K562 (cell line): ENCODE measurements at regions not wholly inside any gene's neighbourhood (a gene's known extent, or its start where the extent isn't known, plus 50 kb on each side); places are given as distances from the start of the nearest gene placed in this dataset.

Experiments used
- ATAC-seq: fragments of 200-7000 bp; cut with Tn5 transposase; 3 replicates; pipeline ENCODE4 v1.9.1; 2020; ENCODE audit warnings: moderate library complexity
- BruUV-seq: library from RNA; stranded (reverse); fragments of 400-500 nt; replicated peaks from 2 replicates; lab custom pipeline; 2021; lab: Mats Ljungman, UMichigan
- CTCF ChIA-PET: fragments of 300-600 bp; formaldehyde crosslinking; extraction: SDS; loops from one replicate; lab custom pipeline; 2021; ENCODE audit warnings: low intra/inter-chr PET ratio; lab: Yijun Ruan, JAX
- POLR2A ChIA-PET: fragments of 300-600, 350-650 bp; sonication (Branson Sonifier 250); formaldehyde crosslinking; extraction: SDS; loops from one replicate; lab custom pipeline; 2021; ENCODE audit warnings: antibody characterized with exemption, inconsistent platforms; lab: Yijun Ruan, JAX
- DNase-seq, 4 experiments: peaks; one replicate each; pipeline versions ENCODE4 v3.0.0 to v3.0.0-alpha.2; 2011 to 2018; ENCODE audit warnings: low spot score in 3 of 4, mixed read lengths in 3 of 4; ENCODE audit errors: extremely low read depth in 1 of 4
- FAIRE-seq: peaks from 2 replicates; lab custom pipeline; 2011; peaks lifted over from hg19 to GRCh38; lab: Jason Lieb, UNC
- H2AFZ ChIP-seq: 2 replicates; pipeline ENCODE4 v1.6.0; 2011; ENCODE audit warnings: low read depth, low read length, control low read depth, inconsistent platforms
- H3K27ac ChIP-seq: fragments of 200-600 bp; 3 replicates; pipeline ENCODE4 v1.8.0; 2011; ENCODE audit warnings: low read depth, mild to moderate bottlenecking, control low read depth, inconsistent platforms, low read length, moderate library complexity, mixed read lengths; ENCODE audit errors: extremely low read depth
- H3K27me3 ChIP-seq, 2 experiments: fragments of 300-600 bp in 1 of 2; 2 replicates in 1 of 2; 3 replicates in 1 of 2; pipeline versions ENCODE4 v1.6.0 to v1.8.0; 2011; ENCODE audit warnings: inconsistent platforms in 2 of 2, low read length in 2 of 2, mild to moderate bottlenecking in 1 of 2, mixed read lengths in 1 of 2, moderate library complexity in 1 of 2; ENCODE audit not compliant: control insufficient read depth in 2 of 2, insufficient read depth in 2 of 2
- H3K36me3 ChIP-seq: fragments of 300-600 bp; 3 replicates; pipeline ENCODE4 v1.8.0; 2011; ENCODE audit warnings: mild to moderate bottlenecking, low read length, inconsistent platforms; ENCODE audit not compliant: control insufficient read depth, insufficient read depth
- H3K4me1 ChIP-seq, 2 experiments: fragments of 200-600 bp in 1 of 2; replicated peaks in 1 of 2; 2 replicates in 1 of 2; 3 replicates in 1 of 2; pipeline versions ENCODE4 v1.5.1 to v1.8.0; 2011; ENCODE audit warnings: inconsistent platforms in 2 of 2, low read length in 2 of 2, mild to moderate bottlenecking in 1 of 2, mixed read lengths in 1 of 2, moderate library complexity in 1 of 2; ENCODE audit not compliant: control insufficient read depth in 2 of 2, insufficient read depth in 2 of 2
- H3K4me2 ChIP-seq: 2 replicates; pipeline ENCODE4 v1.6.1; 2011; ENCODE audit warnings: low read length, control low read depth, inconsistent platforms, mixed read lengths; ENCODE audit not compliant: insufficient read depth
- H3K4me3 ChIP-seq: fragments of 200-600 bp; sonication (generic), shearing (Covaris generic); 2 replicates; pipeline ENCODE4 v1.5.1; 2016; ENCODE audit warnings: control low read depth, inconsistent platforms
- H3K79me2 ChIP-seq: fragments of 200-600 bp; 3 replicates; pipeline ENCODE4 v1.8.0; 2011; ENCODE audit warnings: low read length, inconsistent platforms; ENCODE audit not compliant: control insufficient read depth, insufficient read depth
- H3K9ac ChIP-seq, 2 experiments: 2 replicates each; pipeline versions ENCODE4 v1.6.0 to v1.6.1; 2011; ENCODE audit warnings: low read depth in 2 of 2, low read length in 2 of 2, control low read depth in 1 of 2, inconsistent platforms in 1 of 2, mild to moderate bottlenecking in 1 of 2, mixed read lengths in 1 of 2; ENCODE audit not compliant: insufficient read depth in 1 of 2
- H3K9me1 ChIP-seq: one replicate; pipeline ENCODE4 v1.6.0; 2011; ENCODE audit warnings: inconsistent platforms, mild to moderate bottlenecking, low read length, moderate library complexity; ENCODE audit not compliant: control insufficient read depth, insufficient read depth
- H3K9me3 ChIP-seq: replicated peaks from 2 replicates; pipeline ENCODE4 v1.5.1; 2011; ENCODE audit warnings: low read depth, low read length, inconsistent platforms; ENCODE audit not compliant: control insufficient read depth, insufficient read depth
- H4K20me1 ChIP-seq: replicated peaks from 2 replicates; pipeline ENCODE4 v1.6.1; 2011; ENCODE audit warnings: low read length, inconsistent platforms, mixed read lengths; ENCODE audit not compliant: control insufficient read depth, insufficient read depth
- AFF1 ChIP-seq, 2 experiments: fragments of 450-650 bp; IDR thresholded peaks; 2 replicates each; pipeline ENCODE4 v1.6.1; 2018; ENCODE audit warnings: mild to moderate bottlenecking in 2 of 2, low read depth in 1 of 2; ENCODE audit not compliant: partially characterized antibody in 2 of 2
- BRF1 ChIP-seq: IDR thresholded peaks from 3 replicates; pipeline ENCODE4 v1.6.1; 2011; ENCODE audit warnings: borderline replicate concordance, mild to moderate bottlenecking; ENCODE audit not compliant: insufficient read length; ENCODE audit errors: extremely low read depth
- CEBPG ChIP-seq, 3 experiments: fragments of 200-800 bp in 1 of 3; sonication (Bioruptor generic) in 1 of 3; sonication (generic) in 1 of 3; formaldehyde crosslinking in 1 of 3; IDR thresholded peaks in 2 of 3; conservative IDR thresholded peaks in 1 of 3; 2 replicates each; pipeline versions ENCODE4 v1.6.1 to v1.8.0; 2016 to 2022; ENCODE audit warnings: missing compliant biosample characterization in 2 of 3, missing genetic modification characterization in 2 of 3, mild to moderate bottlenecking in 1 of 3, missing genetic modification reagents in 1 of 3
- HDAC1 ChIP-seq, 2 experiments: fragments of 450-650 bp; IDR thresholded peaks; 2 replicates each; pipeline ENCODE4 v1.6.1; 2016 to 2017; ENCODE audit warnings: inconsistent platforms in 1 of 2, mild to moderate bottlenecking in 1 of 2, moderate library complexity in 1 of 2
- KDM5B ChIP-seq: fragments of 200-600 bp; sonication (generic); IDR thresholded peaks from 2 replicates; pipeline ENCODE4 v1.6.1; 2012; ENCODE audit warnings: low read depth, mild to moderate bottlenecking, moderate library complexity, low read length, control low read depth, inconsistent platforms; ENCODE audit not compliant: insufficient replicate concordance
- LCOR ChIP-seq: sonication (generic); formaldehyde crosslinking; IDR thresholded peaks from 2 replicates; pipeline ENCODE4 v1.8.0; 2022; ENCODE audit warnings: mild to moderate bottlenecking, missing genetic modification reagents
- MAFG ChIP-seq: fragments of 450-650 bp; conservative IDR thresholded peaks from 2 replicates; pipeline ENCODE4 v1.6.1; 2016; ENCODE audit warnings: missing genetic modification characterization, missing compliant biosample characterization
- MCM2 ChIP-seq: fragments of 450-650 bp; IDR thresholded peaks from 2 replicates; pipeline ENCODE4 v1.6.1; 2017; ENCODE audit warnings: low read depth, mild to moderate bottlenecking
- MTA2 ChIP-seq: fragments of 450-650 bp; IDR thresholded peaks from 2 replicates; pipeline ENCODE4 v1.6.1; 2016; ENCODE audit warnings: low read depth
- NCOA1 ChIP-seq: fragments of 450-650 bp; IDR thresholded peaks from 2 replicates; pipeline ENCODE4 v1.6.1; 2016; ENCODE audit warnings: low read depth
- NR1H2 ChIP-seq: sonication (generic); formaldehyde crosslinking; IDR thresholded peaks from 2 replicates; pipeline ENCODE4 v1.4.0; 2020; ENCODE audit warnings: mild to moderate bottlenecking, missing genetic modification reagents
- PTRF ChIP-seq: fragments of 450-650 bp; IDR thresholded peaks from 2 replicates; pipeline ENCODE4 v1.6.1; 2016; ENCODE audit warnings: mild to moderate bottlenecking, missing genetic modification characterization, missing compliant biosample characterization
- SAFB ChIP-seq: fragments of 200-400 bp; formaldehyde crosslinking; IDR thresholded peaks from 2 replicates; pipeline ENCODE4 v1.6.1; 2017; ENCODE audit warnings: low read depth, low read length, borderline replicate concordance
- SETDB1 ChIP-seq: IDR thresholded peaks from one replicate; pipeline ENCODE4 v1.6.1; 2012; ENCODE audit warnings: low read length, control low read depth, inconsistent platforms
- SMAD4 ChIP-seq: fragments of 250-450 bp; sonication (Bioruptor Pico); conservative IDR thresholded peaks from 2 replicates; pipeline ENCODE4 v1.8.0; 2021; ENCODE audit warnings: inconsistent platforms, mild to moderate bottlenecking, moderate library complexity
- SMARCA4 ChIP-seq: fragments of 450-650 bp; IDR thresholded peaks from 2 replicates; pipeline ENCODE4 v1.6.1; 2016
- THAP7 ChIP-seq: fragments of 250-450 bp; sonication (Bioruptor Pico); IDR thresholded peaks from 2 replicates; pipeline ENCODE4 v1.5.0; 2021
- TOE1 ChIP-seq, 2 experiments: fragments of 450-650 bp in 1 of 2; sonication (generic) in 1 of 2; formaldehyde crosslinking in 1 of 2; IDR thresholded peaks; 2 replicates each; pipeline versions ENCODE4 v1.7.1 to v1.8.0; 2016 to 2022; ENCODE audit warnings: borderline replicate concordance in 2 of 2, mild to moderate bottlenecking in 2 of 2, antibody characterized with exemption in 1 of 2, inconsistent platforms in 1 of 2, low read depth in 1 of 2, missing genetic modification reagents in 1 of 2, moderate library complexity in 1 of 2
- ZFPM2 ChIP-seq: fragments of 250-450 bp; sonication (Bioruptor Pico); IDR thresholded peaks from 2 replicates; pipeline ENCODE4 v1.5.1; 2022; ENCODE audit warnings: mild to moderate bottlenecking
- WGBS: fragments of 100-300 bp; shearing (Covaris generic); methylation state at CpG from one replicate; pipeline ENCODE4 v1.1.6; 2016; ENCODE audit warnings: low coverage, mixed read lengths; ENCODE audit not compliant: insufficient coverage; ENCODE audit errors: missing lambda C conversion rate; 5-methylcytosine and 5-hydroxymethylcytosine counted together
- in situ Hi-C: fragments of 300-500 bp; cut with MboI; formaldehyde crosslinking; loops from 4 replicates; pipeline ENCODE4 v1.15.0; 2018; ENCODE audit warnings: inconsistent platforms, mixed read lengths
- intact Hi-C: fragments of 100-400 bp; cut with micrococcal nuclease; formaldehyde crosslinking; loops from 2 replicates; pipeline ENCODE4 v1.14.2; 2022

GRCh38 chr5:93997562-93997961 lies 256.2 kb upstream of the POU5F2 start:
- H4K20me1 ChIP-seq: no peaks in the 10 kb centered on the region
- H3K36me3 ChIP-seq: no peaks in the 10 kb centered on the region
- H3K4me2 ChIP-seq: no peak overlapping the region
- FAIRE-seq (no peak), DNase-seq (no peak), ATAC-seq (no peak)
- intact Hi-C loops: no loop called here
- no peak overlapping the region for H2AFZ ChIP-seq
- no TSS peak for BruUV-seq
- H3K4me3 ChIP-seq: no peak overlapping the region
- 0% methylated on average over 1 of the region's 1 CpG for WGBS
- H3K79me2 ChIP-seq: no peaks in the 10 kb centered on the region
- no peak for TF ChIP-seq KDM5B
- TF ChIP-seq NR1H2 (CRISPR knock-in tag): no peak
- TF ChIP-seq HDAC1 (IDR thresholded peaks at IDR 0.05): no peak
- TF ChIP-seq SAFB: no peak
- TF ChIP-seq LCOR (CRISPR knock-in tag): no peak
- no peak for TF ChIP-seq SMARCA4
- no peak for TF ChIP-seq PTRF (tag)
- TF ChIP-seq AFF1 (IDR thresholded peaks at IDR 0.05; ENCODE audit: low read depth in 1 of 2, partially characterized antibody in 2 of 2): no peak
- TF ChIP-seq MCM2: no peak
- no peak for TF ChIP-seq CEBPG (CRISPR knock-in tag; IDR thresholded peaks at IDR 0.05)
- TF ChIP-seq CEBPG (tag; conservative IDR thresholded peaks at IDR 0.05 in 1 of 2, IDR thresholded peaks at IDR 0.05 in 1 of 2): no peak
- no peak for TF ChIP-seq SETDB1
- no peak for TF ChIP-seq MAFG (tag)
- TF ChIP-seq BRF1: no peak
- TF ChIP-seq TOE1 (IDR thresholded peaks at IDR 0.05; ENCODE audit: borderline replicate concordance): no peak
- no peak for TF ChIP-seq TOE1 (CRISPR knock-in tag; IDR thresholded peaks at IDR 0.05; ENCODE audit: borderline replicate concordance, low read depth)
- no peak for TF ChIP-seq MTA2
- TF ChIP-seq NCOA1: no peak
- no peak for TF ChIP-seq THAP7
- TF ChIP-seq SMAD4 (CRISPR knock-in tag): no peak
- TF ChIP-seq ZFPM2: no peak
- no peaks in the 10 kb centered on the region for H3K9me3 ChIP-seq
- H3K27ac ChIP-seq: no peak overlapping the region
- ChIA-PET POLR2A (no interaction called here), CTCF (no interaction called here)
- H3K9me1 ChIP-seq: no peaks in the 10 kb centered on the region
- no peaks in the 10 kb centered on the region for H3K27me3 ChIP-seq
- H3K9ac ChIP-seq: no peak overlapping the region
- in situ Hi-C loops: no loop called here
- H3K4me1 ChIP-seq: no peaks in the 10 kb centered on the region
